HG03095 (cell line): ENCODE measurements at regions not wholly inside any gene's neighbourhood (a gene's known extent, or its start where the extent isn't known, plus 50 kb on each side); places are given as distances from the start of the nearest gene placed in this dataset.

Source experiments
- ATAC-seq: cut with Tn5 transposase; IDR thresholded peaks from one replicate; pipeline ENCODE4 v1.9.1; 2021; ENCODE audit warnings: moderate library complexity; ENCODE audit not compliant: unreplicated experiment

DNA sequence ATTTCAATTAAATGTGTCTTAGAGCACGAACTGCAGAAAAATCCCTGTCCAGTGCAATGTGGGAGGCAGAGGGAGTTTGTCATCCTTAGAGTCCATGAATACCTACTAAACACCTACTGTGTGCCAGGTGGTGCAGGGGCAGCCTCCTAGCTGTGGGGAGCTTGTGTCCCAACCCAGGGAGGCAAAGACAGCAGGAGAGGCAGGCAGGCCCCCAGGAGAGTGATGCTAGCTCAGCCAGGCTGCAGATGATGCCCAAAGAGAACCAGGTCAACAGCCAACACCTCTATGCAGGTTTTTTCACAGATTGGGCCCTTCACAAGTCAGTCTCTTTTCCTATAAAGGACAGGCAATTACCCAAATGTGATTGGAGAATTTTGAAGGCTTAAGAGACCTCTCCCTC, 108.2 kb upstream of the UQCRFS1 start:
- no peak for ATAC-seq

DNA sequence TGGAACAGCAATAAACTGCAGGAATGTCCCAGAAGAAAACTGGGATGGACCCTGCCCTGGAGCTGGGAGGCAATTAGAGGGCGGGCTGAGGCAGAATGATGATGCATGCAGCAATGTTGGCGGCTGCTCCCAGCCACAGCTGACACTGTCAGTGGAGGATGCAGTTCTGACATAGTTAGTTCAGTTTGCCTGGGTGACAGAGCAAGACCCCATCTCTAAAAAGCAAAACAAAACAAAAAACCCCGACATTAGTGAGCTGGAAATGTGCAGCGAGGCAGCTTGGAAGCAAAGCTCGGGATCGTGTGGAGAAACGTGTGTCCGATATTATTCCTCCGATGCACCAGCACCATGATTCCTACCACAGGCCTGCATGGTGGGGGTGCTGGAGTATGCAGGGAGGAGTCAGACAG, 110.1 kb upstream of the UQCRFS1 start:
- ATAC-seq, result no peak

DNA sequence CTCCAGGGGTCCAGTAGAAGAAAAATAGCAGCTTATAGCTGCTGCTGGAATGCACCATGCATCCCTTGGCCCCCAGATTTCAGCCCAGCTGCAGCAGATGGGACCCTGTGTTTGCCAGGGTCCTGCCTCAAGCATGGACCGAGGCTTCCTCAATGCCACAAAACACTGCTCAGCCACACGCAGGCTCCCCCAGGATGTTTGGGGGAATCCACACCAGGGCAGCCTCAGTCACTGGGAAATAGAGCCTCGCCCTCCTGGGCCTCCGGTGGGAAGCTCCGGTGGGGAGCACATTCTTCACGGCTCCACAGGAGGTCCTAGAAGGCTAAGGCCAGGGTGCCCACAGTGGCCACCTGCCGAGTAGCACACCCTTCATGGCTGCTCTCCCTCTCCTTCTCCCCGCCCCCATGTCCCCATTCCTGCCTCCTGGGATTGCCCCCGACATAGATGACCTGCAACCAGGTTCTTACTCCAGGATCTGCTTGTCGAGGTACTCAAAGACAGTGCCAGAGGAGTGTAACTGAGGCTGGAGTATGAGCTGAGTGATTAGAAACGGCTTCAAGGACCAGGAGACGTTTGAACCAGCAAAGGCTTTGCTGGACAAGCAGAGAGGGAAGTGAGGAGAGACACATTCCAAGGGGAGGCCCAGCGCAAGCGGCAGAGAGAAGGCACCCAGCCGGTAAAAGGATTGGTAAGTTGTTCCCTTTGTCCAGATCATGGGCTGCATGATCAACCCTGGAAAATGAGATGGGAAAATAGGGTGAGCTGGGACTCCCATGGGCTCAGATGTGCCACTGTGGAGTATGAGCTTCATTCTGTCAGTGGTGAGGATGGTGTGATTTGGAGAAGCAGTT, 110.7 kb upstream of the UQCRFS1 start:
- ATAC-seq, result no peak

- ATAC-seq, result no peak
These were observed 111.3 kb upstream of the UQCRFS1 start for GRCh38 chr19:29324291-29324680.

DNA sequence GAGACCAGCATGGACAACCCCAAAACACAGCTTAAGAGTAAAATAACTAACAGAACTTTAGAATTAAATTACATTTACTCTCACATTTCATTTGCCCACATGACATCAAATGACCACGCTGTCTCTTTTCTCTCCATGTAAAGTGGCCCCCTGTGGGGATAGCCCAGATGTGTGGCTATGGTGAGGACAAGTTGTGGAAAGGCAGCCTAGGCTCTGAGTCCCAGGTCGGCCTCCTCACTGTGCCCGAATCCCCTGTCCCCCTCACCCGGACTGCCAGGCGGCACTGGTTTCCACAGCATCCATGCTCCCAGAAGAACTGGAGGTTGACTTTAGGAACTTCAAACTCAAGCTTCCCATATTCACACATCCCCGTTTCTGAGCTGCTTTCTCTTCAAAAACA, 111.8 kb upstream of the UQCRFS1 start:
- ATAC-seq, result no peak

GRCh38 chr19:29325241-29325975, 112.5 kb upstream of the UQCRFS1 start:
- no peak for ATAC-seq

- ATAC-seq, result no peak
These were observed 113.4 kb upstream of the UQCRFS1 start for GRCh38 chr19:29326351-29326750.

DNA sequence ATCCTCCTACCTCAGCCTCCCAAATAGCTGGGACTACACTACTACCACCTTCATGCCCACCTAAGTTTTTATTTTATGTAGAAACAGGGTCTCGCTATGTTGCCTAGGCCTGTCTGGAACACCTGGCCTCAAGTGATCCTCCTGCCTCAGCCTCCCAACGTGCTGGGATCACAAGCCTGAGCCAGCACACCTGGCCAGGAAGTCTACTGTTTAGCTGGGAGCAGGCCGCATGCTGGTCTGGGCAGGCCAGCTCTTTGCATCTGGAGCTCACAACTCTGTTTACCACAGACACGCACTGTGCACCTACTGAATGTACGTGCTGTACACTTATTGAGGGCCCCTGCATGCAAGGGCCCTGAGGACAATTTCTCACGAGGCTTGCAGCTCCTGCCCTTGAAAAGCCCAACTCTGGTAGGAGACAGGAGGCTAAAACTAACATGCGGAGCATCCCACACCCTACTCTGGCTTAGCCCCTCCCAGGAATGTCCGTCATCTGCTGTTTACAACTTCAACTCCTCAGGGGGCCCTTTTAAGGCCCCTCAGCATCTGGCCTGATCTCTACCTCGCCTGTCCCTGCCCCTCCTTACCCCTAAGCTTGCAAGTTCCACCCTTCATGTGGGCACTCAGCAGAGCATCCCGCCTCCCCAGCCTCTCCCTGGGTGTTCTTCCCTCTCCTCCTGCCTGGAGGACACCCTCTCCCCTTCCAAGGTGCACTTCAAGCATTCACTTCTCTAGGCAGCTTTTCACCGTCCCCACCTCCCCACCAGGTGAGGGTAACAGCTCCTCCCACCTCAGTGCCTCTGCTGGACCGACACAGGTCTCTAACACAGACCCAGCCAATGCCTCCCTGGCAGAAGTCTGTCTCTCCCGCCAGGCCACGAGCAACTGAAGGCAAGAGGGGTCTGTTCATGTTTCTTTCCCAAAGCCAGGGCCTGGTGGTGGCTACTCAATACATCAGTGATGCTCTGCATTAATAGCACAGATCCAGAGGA, 114.2 kb upstream of the UQCRFS1 start:
- no peak for ATAC-seq

- ATAC-seq, result no peak
These were observed 115.6 kb upstream of the UQCRFS1 start for GRCh38 chr19:29328586-29328985.

- ATAC-seq, result no peak
These were observed 116.6 kb upstream of the UQCRFS1 start for GRCh38 chr19:29329460-29330134.

DNA sequence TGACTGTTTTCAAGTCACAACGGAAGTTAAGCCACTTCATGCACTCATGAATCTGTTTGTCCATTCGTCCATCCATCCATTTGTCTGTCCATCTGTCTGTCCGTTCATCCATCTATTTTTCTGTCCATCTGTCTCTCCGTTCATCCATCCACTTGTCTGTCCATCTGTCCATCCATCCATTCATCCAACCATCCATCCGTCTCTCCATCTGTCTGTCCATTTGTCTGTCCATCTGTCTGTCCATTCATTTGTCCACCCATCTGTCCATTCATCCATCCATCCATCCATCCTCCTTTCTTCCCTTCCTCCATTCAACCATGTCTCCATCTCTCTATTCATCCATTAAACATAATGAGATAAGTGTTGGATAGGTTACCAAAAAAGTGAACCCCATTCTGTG, 123.5 kb upstream of the UQCRFS1 start:
- no peak for ATAC-seq

DNA sequence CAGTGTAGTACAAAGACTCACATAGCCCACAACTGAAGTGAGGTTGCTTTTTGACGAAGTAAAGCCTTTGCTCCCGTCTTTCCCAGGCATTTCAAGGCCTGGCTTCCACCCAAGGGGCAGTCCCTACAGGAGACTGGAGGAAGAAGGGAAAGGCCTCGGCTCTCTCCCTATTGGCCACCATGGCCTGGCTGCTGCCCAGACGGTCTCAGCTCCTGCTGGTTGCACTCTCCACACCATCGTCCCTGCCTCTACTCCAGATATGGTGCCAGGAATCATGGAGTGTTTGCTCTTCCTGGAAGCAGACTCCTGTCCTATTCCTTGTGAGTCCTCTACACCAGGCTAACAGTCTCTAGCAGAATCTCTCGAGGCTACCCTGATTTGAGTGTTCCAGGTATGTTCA, 124.1 kb upstream of the UQCRFS1 start:
- ATAC-seq, result no peak

GRCh38 chr19:29338480-29338879, 125.5 kb upstream of the UQCRFS1 start:
- no peak for ATAC-seq

- no peak for ATAC-seq
These were observed 129.8 kb upstream of the UQCRFS1 start for GRCh38 chr19:29342721-29343120.

DNA sequence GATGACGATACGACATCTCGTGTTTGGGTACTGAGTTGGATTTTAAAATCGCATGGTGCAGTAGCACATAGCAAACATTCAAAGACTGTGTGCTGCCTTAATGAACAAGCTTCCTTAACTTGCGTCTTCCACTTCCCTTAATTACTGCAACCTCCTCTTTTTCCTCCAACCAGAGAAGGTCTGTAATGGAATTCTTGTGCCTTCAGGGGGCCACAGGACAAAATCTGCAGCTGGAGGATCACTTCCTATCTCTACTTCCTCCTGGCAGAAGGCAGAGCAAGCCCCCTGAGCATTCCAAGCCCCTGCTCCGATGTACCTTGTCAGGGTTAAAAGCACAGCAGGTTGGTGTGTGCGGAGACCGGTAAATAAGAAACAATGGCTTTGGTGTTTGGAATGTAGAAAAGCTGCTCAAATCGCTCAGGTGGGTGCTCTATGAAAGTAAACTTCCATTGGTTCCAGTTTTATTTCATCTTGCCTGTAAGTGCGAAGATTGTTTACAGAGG, 151.3 kb upstream of the UQCRFS1 start:
- no peak for ATAC-seq

DNA sequence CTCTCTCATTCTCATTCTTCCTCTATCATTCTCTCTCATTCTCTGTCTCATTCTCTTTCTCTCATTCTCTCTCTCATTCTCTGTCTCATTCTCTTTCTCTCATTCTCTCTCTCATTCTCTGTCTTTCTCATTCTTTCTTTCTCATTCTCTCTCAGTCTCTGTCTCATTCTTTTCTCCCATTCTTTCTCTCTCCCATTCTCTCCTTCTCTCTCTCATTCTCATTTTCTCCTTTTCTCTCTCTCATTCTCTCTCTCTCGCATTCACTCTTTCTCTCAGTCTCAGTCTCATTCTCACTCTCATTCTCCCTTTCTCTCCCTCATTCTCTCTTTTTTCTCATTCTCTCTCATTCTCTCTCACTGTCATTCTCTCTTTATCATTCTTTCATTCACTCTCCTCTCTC, 152.0 kb upstream of the UQCRFS1 start:
- no peak for ATAC-seq

- no peak for ATAC-seq
These were observed 153.0 kb upstream of the UQCRFS1 start for GRCh38 chr19:29365836-29366417.

GRCh38 chr19:29366757-29367156, 153.8 kb upstream of the UQCRFS1 start:
- no peak for ATAC-seq

DNA sequence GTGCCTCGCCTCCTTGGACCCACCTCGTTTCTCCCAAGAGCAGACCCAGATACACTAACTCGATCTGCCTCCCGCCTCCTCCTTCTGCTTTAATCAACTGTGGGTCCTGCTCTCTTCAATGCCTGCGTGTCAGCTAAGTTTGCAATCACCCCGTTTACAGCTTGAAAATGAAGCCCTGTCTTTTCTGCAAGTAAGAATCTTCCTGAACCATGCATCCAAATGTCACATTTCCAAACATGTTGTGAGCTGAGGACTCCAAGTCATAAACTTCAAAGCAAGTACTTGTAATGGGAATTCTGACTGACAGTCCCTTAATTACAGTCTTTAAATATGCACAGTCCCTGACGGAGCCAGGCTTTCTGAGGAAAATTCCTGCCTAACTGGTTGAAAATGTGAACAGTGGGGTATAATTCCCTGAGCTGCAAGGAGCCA, 154.9 kb upstream of the UQCRFS1 start:
- no peak for ATAC-seq

- no peak for ATAC-seq
These were observed 155.5 kb upstream of the VSTM2B start for GRCh38 chr19:29370276-29370675.
